Left ventricle myocardium inferior (tissue), 1 donor: ENCODE measurements at regions not wholly inside any gene's neighbourhood (a gene's known extent, or its start where the extent isn't known, plus 50 kb on each side); places are given as distances from the start of the nearest gene placed in this dataset.

ENCODE experiments used
- DNase-seq: peaks from one replicate; pipeline ENCODE4 v3.0.0-alpha.2; 2020
- H3K27ac ChIP-seq: fragments of 200-600 bp; replicated peaks from 2 replicates; pipeline ENCODE4 v1.8.0; 2021
- H3K27me3 ChIP-seq: fragments of 200-600 bp; 2 replicates; pipeline ENCODE4 v1.8.0; 2021; ENCODE audit warnings: low read depth
- H3K36me3 ChIP-seq: fragments of 200-600 bp; 2 replicates; pipeline ENCODE4 v1.8.0; 2021
- H3K4me1 ChIP-seq: fragments of 200-600 bp; 2 replicates; pipeline ENCODE4 v1.8.0; 2021
- H3K4me3 ChIP-seq: fragments of 200-600 bp; 2 replicates; pipeline ENCODE4 v1.8.0; 2021; ENCODE audit warnings: mild to moderate bottlenecking, moderate library complexity
- H3K9me3 ChIP-seq: fragments of 200-600 bp; replicated peaks from 2 replicates; pipeline ENCODE4 v1.8.0; 2021
- CTCF ChIP-seq: fragments of 200-600 bp; IDR thresholded peaks from 2 replicates; pipeline ENCODE4 v1.8.0; 2021; ENCODE audit warnings: antibody characterized with exemption, mild to moderate bottlenecking, borderline replicate concordance
- intact Hi-C: fragments of 100-400 bp; cut with micrococcal nuclease; formaldehyde crosslinking; loops from one replicate; pipeline ENCODE4 v1.11.0; 2022
- donor health status: DM: no; HTN: yes; CAD: no; lungs with severe emphysema.

- peaks cover 33% of the 10 kb centered on the region for H3K9me3 ChIP-seq
- H3K27me3 ChIP-seq: peaks cover 19% of the 10 kb centered on the region
- no peak overlapping the region for H3K4me3 ChIP-seq
- no peaks in the 10 kb centered on the region for H3K36me3 ChIP-seq
- intact Hi-C loops: no loop called here
- H3K4me1 ChIP-seq: no peaks in the 10 kb centered on the region
- DNase-seq: no peak
- no peak for TF ChIP-seq CTCF
- no peak overlapping the region for H3K27ac ChIP-seq
Measured at GRCh38 chr9:1857808-1858207, 157.3 kb upstream of the SMARCA2 start.

- Histone ChIP-seq H3K36me3 (no peaks in the 10 kb centered on the region), H3K9me3 (peaks cover 4% of the 10 kb centered on the region), H3K4me3 (no peak overlapping the region), H3K4me1 (no peaks in the 10 kb centered on the region), H3K27me3 (peaks cover 15% of the 10 kb centered on the region), H3K27ac (no peak overlapping the region)
- intact Hi-C loops: no loop called here
- TF ChIP-seq CTCF: peak; percentile 54
- DNase-seq: no peak
Measured at GRCh38 chr9:1869843-1870242, 145.3 kb upstream of the SMARCA2 start.

- Histone ChIP-seq H3K9me3 (peaks cover 4% of the 10 kb centered on the region), H3K4me3 (no peak overlapping the region), H3K36me3 (no peaks in the 10 kb centered on the region), H3K27me3 (peaks cover 15% of the 10 kb centered on the region), H3K4me1 (no peaks in the 10 kb centered on the region), H3K27ac (no peak overlapping the region)
- no peak for DNase-seq
- intact Hi-C loops: no loop called here
- no peak for TF ChIP-seq CTCF
Measured at GRCh38 chr9:1870915-1871314, 144.2 kb upstream of the SMARCA2 start.

GRCh38 chr9:1871626-1872419 lies 143.3 kb upstream of the SMARCA2 start:
- Histone ChIP-seq H3K4me1 (no peaks in the 10 kb centered on the region), H3K9me3 (peaks cover 4% of the 10 kb centered on the region), H3K4me3 (no peak overlapping the region), H3K36me3 (no peaks in the 10 kb centered on the region), H3K27ac (no peak overlapping the region), H3K27me3 (peaks cover 15% of the 10 kb centered on the region)
- intact Hi-C loops: no loop called here
- no peak for TF ChIP-seq CTCF
- no peak for DNase-seq

- Histone ChIP-seq H3K27me3 (peaks cover 10% of the 10 kb centered on the region), H3K4me1 (no peaks in the 10 kb centered on the region), H3K4me3 (no peak overlapping the region), H3K27ac (no peak overlapping the region), H3K36me3 (no peaks in the 10 kb centered on the region), H3K9me3 (no peaks in the 10 kb centered on the region)
- no peak for TF ChIP-seq CTCF
- intact Hi-C loops: no loop called here
- no peak for DNase-seq
Measured at GRCh38 chr9:1875251-1875851, 139.8 kb upstream of the SMARCA2 start.
